GM19395 (cell line): ENCODE measurements at regions not wholly inside any gene's neighbourhood (a gene's known extent, or its start where the extent isn't known, plus 50 kb on each side); places are given as distances from the start of the nearest gene placed in this dataset.

Source experiments
- ATAC-seq: cut with Tn5 transposase; IDR thresholded peaks from one replicate; pipeline ENCODE4 v1.9.1; 2021; ENCODE audit warnings: mild to moderate bottlenecking, moderate library complexity; ENCODE audit not compliant: unreplicated experiment

- no peak for ATAC-seq
These were observed 111.2 kb upstream of the IRX6 start for GRCh38 chr16:55212791-55213190.

GRCh38 chr16:55214412-55214811 lies 109.6 kb upstream of the IRX6 start:
- no peak for ATAC-seq

- ATAC-seq = no peak
These were observed 109.0 kb upstream of the IRX6 start for GRCh38 chr16:55214974-55215494.

- ATAC-seq = no peak
These were observed 106.6 kb upstream of the IRX6 start for GRCh38 chr16:55217392-55217791.

GRCh38 chr16:55221836-55222235 lies 102.2 kb upstream of the IRX6 start:
- ATAC-seq = no peak

GRCh38 chr16:55222486-55222885 lies 101.5 kb upstream of the IRX6 start:
- ATAC-seq = no peak

GRCh38 chr16:55225972-55226542 lies 97.9 kb upstream of the IRX6 start:
- no peak for ATAC-seq

- ATAC-seq = no peak
These were observed 91.2 kb upstream of the IRX6 start for GRCh38 chr16:55232822-55233221.

GRCh38 chr16:55233464-55233863 lies 90.5 kb upstream of the IRX6 start:
- no peak for ATAC-seq

GRCh38 chr16:55236655-55237054 lies 87.3 kb upstream of the IRX6 start:
- no peak for ATAC-seq

- no peak for ATAC-seq
These were observed 84.3 kb upstream of the IRX6 start for GRCh38 chr16:55239723-55240122.

GRCh38 chr16:55240888-55241287 lies 83.1 kb upstream of the IRX6 start:
- no peak for ATAC-seq

GRCh38 chr16:55242667-55243066 lies 81.3 kb upstream of the IRX6 start:
- no peak for ATAC-seq

GRCh38 chr16:55248058-55248457 lies 75.9 kb upstream of the IRX6 start:
- no peak for ATAC-seq

- no peak for ATAC-seq
These were observed 75.5 kb upstream of the IRX6 start for GRCh38 chr16:55248494-55248893.

- ATAC-seq = no peak
These were observed 74.6 kb upstream of the IRX6 start for GRCh38 chr16:55249361-55249760.

- no peak for ATAC-seq
These were observed 74.1 kb upstream of the IRX6 start for GRCh38 chr16:55249936-55250335.

- no peak for ATAC-seq
These were observed 73.3 kb upstream of the IRX6 start for GRCh38 chr16:55250701-55251100.

GRCh38 chr16:55251151-55251550 lies 72.9 kb upstream of the IRX6 start:
- ATAC-seq = no peak

- no peak for ATAC-seq
These were observed 71.4 kb upstream of the IRX6 start for GRCh38 chr16:55252577-55252976.

GRCh38 chr16:55253987-55254386 lies 70.0 kb upstream of the IRX6 start:
- ATAC-seq = no peak

- ATAC-seq = no peak
These were observed 68.2 kb upstream of the IRX6 start for GRCh38 chr16:55255733-55256282.

GRCh38 chr16:55256412-55257016 lies 67.5 kb upstream of the IRX6 start:
- no peak for ATAC-seq
